ENCODE measurements at regions not wholly inside any gene's neighbourhood (a gene's known extent, or its start where the extent isn't known, plus 50 kb on each side); places are given as distances from the start of the nearest gene placed in this dataset.
"Not testable (repeated sequence)": the region's sequence is repeated elsewhere in the genome, so short reads cannot be mapped to it uniquely, and the experiment has no call there.

DNA sequence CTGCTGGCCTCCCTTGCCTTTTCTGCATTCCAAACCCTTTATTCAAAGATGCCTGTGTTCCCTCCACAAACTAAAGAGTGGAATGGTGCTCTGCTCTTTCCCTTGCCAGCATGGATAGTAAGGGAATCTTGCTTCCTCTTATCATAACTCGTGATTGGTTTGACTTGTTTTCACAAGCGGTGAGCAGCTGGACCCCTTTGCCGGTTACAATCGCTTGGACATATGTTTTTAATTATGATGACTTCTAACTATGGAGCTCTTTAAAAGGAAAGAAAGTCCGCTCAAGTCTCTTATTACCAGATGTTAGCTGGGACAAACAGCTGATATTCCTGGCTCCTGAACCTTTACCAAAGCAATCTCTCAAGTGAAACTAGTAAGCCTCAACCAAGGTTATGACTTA, 1094.7 kb downstream of the UQCRFS1 start:
- DNase-seq = no peak
- no peak overlapping the region for H3K4me3 ChIP-seq (ENCODE audit: control insufficient read depth in 1 of 7, extremely low read depth in 1 of 7, insufficient read depth in 4 of 7, low read depth in 2 of 7, low read length in 6 of 7)
- no peak overlapping the region for H3K27ac ChIP-seq (ENCODE audit: insufficient read depth in 1 of 2, low read depth in 1 of 2, low read length in 2 of 2, poor library complexity in 1 of 2, severe bottlenecking in 2 of 2)
- no peaks in the 10 kb centered on the region for H3K4me1 ChIP-seq (ENCODE audit: control extremely low read depth in 1 of 4, control insufficient read depth in 4 of 4, insufficient read depth in 4 of 4, low read length in 3 of 4)
- 0% methylated on average over 1 of the region's 5 CpGs for WGBS (ENCODE audit: insufficient coverage)
- ChIA-PET POLR2A (no interaction called here), CTCF (interaction anchor here (1.4 kb wide), 1 partner anchor 10 kb away, joined by 3 read pairs; no protein-coding TSS in a partner anchor)
- no peaks in the 10 kb centered on the region for H3K36me3 ChIP-seq (ENCODE audit: control insufficient read depth in 4 of 4, insufficient read depth in 4 of 4, low read length in 3 of 4)
- H3K9me3 ChIP-seq (ENCODE audit: control extremely low read depth in 1 of 5, control insufficient read depth in 4 of 5, insufficient read depth in 2 of 5, low read depth in 1 of 5, low read length in 4 of 5) = peaks cover 0 to 3% (median 0%) of the 10 kb centered on the region in 5 experiments
- H3K27me3 ChIP-seq (replicated peaks in 2 of 5; ENCODE audit: control insufficient read depth in 4 of 5, insufficient read depth in 5 of 5, low read length in 4 of 5) = no peaks in the 10 kb centered on the region

DNA sequence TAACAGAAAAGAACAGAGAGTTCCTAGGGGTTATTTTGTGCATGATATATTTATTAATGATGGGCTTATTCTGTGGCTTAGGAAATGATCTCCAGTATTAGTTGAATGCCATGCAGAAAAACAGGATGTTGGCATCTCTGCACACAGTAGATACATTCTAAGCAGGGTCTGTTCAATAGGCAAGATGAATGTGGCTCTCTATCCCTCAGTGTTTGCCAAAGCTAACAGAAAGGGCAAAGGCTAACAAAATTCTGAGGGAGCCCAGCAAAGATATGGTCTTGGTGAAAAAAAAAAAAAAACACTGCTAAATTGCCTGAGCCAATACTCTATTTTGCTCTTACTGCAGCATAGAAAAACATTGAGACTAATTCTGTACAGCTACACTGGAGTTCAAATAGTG, 1095.8 kb downstream of the UQCRFS1 start:
- CTCF ChIA-PET = interaction anchor here (1.4 kb wide), 1 partner anchor 9 kb away, joined by 3 read pairs; no protein-coding TSS in a partner anchor
- no peak overlapping the region for H3K27ac ChIP-seq (ENCODE audit: insufficient read depth in 1 of 2, low read depth in 1 of 2, low read length in 2 of 2, poor library complexity in 1 of 2, severe bottlenecking in 2 of 2)
- H3K4me3 ChIP-seq (ENCODE audit: control insufficient read depth in 1 of 7, extremely low read depth in 1 of 7, insufficient read depth in 4 of 7, low read depth in 2 of 7, low read length in 6 of 7) = no peak overlapping the region
- no peak for DNase-seq
- no peaks in the 10 kb centered on the region for H3K27me3 ChIP-seq (replicated peaks in 2 of 5; ENCODE audit: control insufficient read depth in 4 of 5, insufficient read depth in 5 of 5, low read length in 4 of 5)
- no peaks in the 10 kb centered on the region for H3K36me3 ChIP-seq (ENCODE audit: control insufficient read depth in 4 of 4, insufficient read depth in 4 of 4, low read length in 3 of 4)
- H3K4me1 ChIP-seq (ENCODE audit: control extremely low read depth in 1 of 4, control insufficient read depth in 4 of 4, insufficient read depth in 4 of 4, low read length in 3 of 4) = no peaks in the 10 kb centered on the region
- POLR2A ChIA-PET = no interaction called here
- peaks cover 0 to 3% (median 0%) of the 10 kb centered on the region in 5 experiments for H3K9me3 ChIP-seq (ENCODE audit: control extremely low read depth in 1 of 5, control insufficient read depth in 4 of 5, insufficient read depth in 2 of 5, low read depth in 1 of 5, low read length in 4 of 5)

DNA sequence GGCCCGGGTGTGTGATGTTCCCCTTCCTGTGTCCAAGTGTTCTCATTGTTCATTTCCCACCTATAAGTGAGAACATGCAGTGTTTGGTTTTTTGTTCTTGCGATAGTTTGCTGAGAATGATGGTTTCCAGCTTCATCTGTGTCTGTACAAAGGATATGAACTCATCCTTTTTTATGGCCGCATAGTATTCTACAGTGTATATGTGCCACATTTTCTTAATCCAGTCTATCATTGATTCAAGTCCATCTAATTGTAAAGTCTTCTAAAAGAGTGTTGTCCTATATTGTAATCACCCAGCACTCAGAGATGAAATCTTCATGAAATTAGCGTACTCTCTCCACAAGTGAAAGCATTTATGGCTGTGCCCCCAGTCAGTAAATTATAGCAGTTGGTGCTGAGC, 1096.6 kb downstream of the UQCRFS1 start:
- DNase-seq; H3K27me3 ChIP-seq (replicated peaks in 2 of 5; ENCODE audit: control insufficient read depth in 4 of 5, insufficient read depth in 5 of 5, low read length in 4 of 5); H3K36me3 ChIP-seq (ENCODE audit: control insufficient read depth in 4 of 4, insufficient read depth in 4 of 4, low read length in 3 of 4); H3K4me3 ChIP-seq (ENCODE audit: control insufficient read depth in 1 of 7, extremely low read depth in 1 of 7, insufficient read depth in 4 of 7, low read depth in 2 of 7, low read length in 6 of 7); H3K27ac ChIP-seq (ENCODE audit: insufficient read depth in 1 of 2, low read depth in 1 of 2, low read length in 2 of 2, poor library complexity in 1 of 2, severe bottlenecking in 2 of 2); H3K4me1 ChIP-seq (ENCODE audit: control extremely low read depth in 1 of 4, control insufficient read depth in 4 of 4, insufficient read depth in 4 of 4, low read length in 3 of 4); POLR2A ChIA-PET; H3K9me3 ChIP-seq (ENCODE audit: control extremely low read depth in 1 of 5, control insufficient read depth in 4 of 5, insufficient read depth in 2 of 5, low read depth in 1 of 5, low read length in 4 of 5): not testable (repeated sequence)
- WGBS (ENCODE audit: insufficient coverage) = 100% methylated on average over 1 of the region's 4 CpGs
- CTCF ChIA-PET = interaction anchor here (0.6 kb wide), 1 partner anchor 9 kb away, joined by 3 read pairs; no protein-coding TSS in a partner anchor

DNA sequence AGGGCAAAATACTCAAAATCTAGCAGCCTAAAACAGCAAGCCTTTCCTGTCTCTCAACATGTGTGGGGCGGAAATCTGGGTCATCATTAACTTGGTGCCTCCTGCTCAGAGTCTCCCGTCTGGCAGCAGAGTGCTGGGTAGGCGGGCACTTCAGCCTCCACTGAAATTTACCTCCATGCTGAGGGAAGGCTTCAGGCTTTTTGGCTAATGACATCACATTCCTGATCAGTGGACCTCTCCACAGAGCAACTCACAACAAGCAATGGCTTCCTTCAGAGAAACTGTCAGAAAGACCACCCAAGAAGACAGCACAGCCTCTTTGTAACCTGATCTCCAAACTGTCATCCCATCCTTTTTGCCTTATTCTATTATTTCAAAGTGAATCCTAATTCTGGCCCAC, 1109.0 kb downstream of the UQCRFS1 start:
- POLR2A ChIA-PET = no interaction called here
- H3K27me3 ChIP-seq (replicated peaks in 2 of 5; ENCODE audit: control insufficient read depth in 4 of 5, insufficient read depth in 5 of 5, low read length in 4 of 5) = no peaks in the 10 kb centered on the region

DNA sequence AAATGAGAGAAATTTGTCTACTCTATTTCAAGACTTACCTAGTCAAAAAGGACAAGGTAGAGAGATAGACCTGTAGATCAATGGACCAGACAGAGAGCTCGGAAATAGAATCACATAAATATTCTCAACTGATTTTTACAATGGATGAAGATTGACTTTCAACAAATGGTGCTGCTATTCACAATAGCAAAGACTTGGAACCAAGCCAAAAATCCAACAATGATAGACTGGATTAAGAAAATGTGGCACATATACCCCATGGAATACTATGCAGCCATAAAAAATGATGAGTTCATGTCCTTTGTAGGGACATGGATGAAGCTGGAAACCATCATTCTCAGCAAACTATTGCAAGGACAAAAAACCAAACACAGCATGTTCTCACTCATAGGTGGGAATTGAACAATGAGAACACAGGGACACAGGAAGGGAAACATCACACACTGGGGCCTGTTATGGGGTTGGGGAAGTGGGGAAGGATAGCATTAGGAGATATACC, 1128.2 kb downstream of the UQCRFS1 start:
- H3K4me1 ChIP-seq (ENCODE audit: control extremely low read depth in 1 of 4, control insufficient read depth in 4 of 4, insufficient read depth in 4 of 4, low read length in 3 of 4); H3K27ac ChIP-seq (ENCODE audit: insufficient read depth in 1 of 2, low read depth in 1 of 2, low read length in 2 of 2, poor library complexity in 1 of 2, severe bottlenecking in 2 of 2); H3K4me3 ChIP-seq (ENCODE audit: control insufficient read depth in 1 of 7, extremely low read depth in 1 of 7, insufficient read depth in 4 of 7, low read depth in 2 of 7, low read length in 6 of 7); POLR2A ChIA-PET; DNase-seq; H3K9me3 ChIP-seq (ENCODE audit: control extremely low read depth in 1 of 5, control insufficient read depth in 4 of 5, insufficient read depth in 2 of 5, low read depth in 1 of 5, low read length in 4 of 5); H3K27me3 ChIP-seq (replicated peaks in 2 of 5; ENCODE audit: control insufficient read depth in 4 of 5, insufficient read depth in 5 of 5, low read length in 4 of 5); CTCF ChIA-PET; H3K36me3 ChIP-seq (ENCODE audit: control insufficient read depth in 4 of 4, insufficient read depth in 4 of 4, low read length in 3 of 4): not testable (repeated sequence)
- 100% methylated on average over 1 of the region's 1 CpG for WGBS (ENCODE audit: insufficient coverage)

More for the DNA sequence above, 1109.0 kb downstream of the UQCRFS1 start:
- DNase-seq = no peak
- WGBS (ENCODE audit: insufficient coverage) = 74% methylated on average over 3 of the region's 3 CpGs
- Histone ChIP-seq H3K27ac (ENCODE audit: insufficient read depth in 1 of 2, low read depth in 1 of 2, low read length in 2 of 2, poor library complexity in 1 of 2, severe bottlenecking in 2 of 2) (no peak overlapping the region), H3K9me3 (ENCODE audit: control extremely low read depth in 1 of 5, control insufficient read depth in 4 of 5, insufficient read depth in 2 of 5, low read depth in 1 of 5, low read length in 4 of 5) (peaks cover 0 to 1% (median 0%) of the 10 kb centered on the region in 5 experiments), H3K36me3 (ENCODE audit: control insufficient read depth in 4 of 4, insufficient read depth in 4 of 4, low read length in 3 of 4) (no peaks in the 10 kb centered on the region), H3K4me1 (ENCODE audit: control extremely low read depth in 1 of 4, control insufficient read depth in 4 of 4, insufficient read depth in 4 of 4, low read length in 3 of 4) (no peaks in the 10 kb centered on the region), H3K4me3 (ENCODE audit: control insufficient read depth in 1 of 7, extremely low read depth in 1 of 7, insufficient read depth in 4 of 7, low read depth in 2 of 7, low read length in 6 of 7) (no peak overlapping the region)
- CTCF ChIA-PET = no interaction called here

DNA sequence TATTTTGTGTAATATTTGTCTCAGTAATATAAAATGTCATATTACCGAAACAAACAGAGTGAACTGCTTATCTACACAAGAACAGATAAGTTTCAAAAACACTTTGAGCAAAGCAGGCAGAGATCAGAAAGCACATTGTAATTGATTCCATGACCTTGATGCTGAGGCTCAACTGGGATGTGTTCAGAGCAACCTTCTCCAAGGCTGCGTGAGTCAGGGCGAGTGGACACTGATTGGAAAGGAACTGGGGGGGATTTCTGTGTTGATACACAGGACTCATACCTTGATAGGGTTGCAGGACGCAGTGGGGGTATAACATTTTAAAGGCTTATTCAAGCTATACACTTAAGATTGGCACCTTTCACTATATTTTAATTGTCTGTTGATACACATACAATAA, 1136.3 kb downstream of the UQCRFS1 start:
- WGBS (ENCODE audit: insufficient coverage) = 100% methylated on average over 2 of the region's 4 CpGs
- no peak for DNase-seq
- no peaks in the 10 kb centered on the region for H3K36me3 ChIP-seq (ENCODE audit: control insufficient read depth in 4 of 4, insufficient read depth in 4 of 4, low read length in 3 of 4)
- no peaks in the 10 kb centered on the region for H3K4me1 ChIP-seq (ENCODE audit: control extremely low read depth in 1 of 4, control insufficient read depth in 4 of 4, insufficient read depth in 4 of 4, low read length in 3 of 4)
- H3K27me3 ChIP-seq (replicated peaks in 2 of 5; ENCODE audit: control insufficient read depth in 4 of 5, insufficient read depth in 5 of 5, low read length in 4 of 5) = no peaks in the 10 kb centered on the region
- ChIA-PET CTCF (no interaction called here), POLR2A (no interaction called here)
- H3K4me3 ChIP-seq (ENCODE audit: control insufficient read depth in 1 of 7, extremely low read depth in 1 of 7, insufficient read depth in 4 of 7, low read depth in 2 of 7, low read length in 6 of 7) = no peak overlapping the region
- H3K9me3 ChIP-seq (ENCODE audit: control extremely low read depth in 1 of 5, control insufficient read depth in 4 of 5, insufficient read depth in 2 of 5, low read depth in 1 of 5, low read length in 4 of 5) = peaks cover 0 to 4% (median 0%) of the 10 kb centered on the region in 5 experiments
- no peak overlapping the region for H3K27ac ChIP-seq (ENCODE audit: insufficient read depth in 1 of 2, low read depth in 1 of 2, low read length in 2 of 2, poor library complexity in 1 of 2, severe bottlenecking in 2 of 2)

DNA sequence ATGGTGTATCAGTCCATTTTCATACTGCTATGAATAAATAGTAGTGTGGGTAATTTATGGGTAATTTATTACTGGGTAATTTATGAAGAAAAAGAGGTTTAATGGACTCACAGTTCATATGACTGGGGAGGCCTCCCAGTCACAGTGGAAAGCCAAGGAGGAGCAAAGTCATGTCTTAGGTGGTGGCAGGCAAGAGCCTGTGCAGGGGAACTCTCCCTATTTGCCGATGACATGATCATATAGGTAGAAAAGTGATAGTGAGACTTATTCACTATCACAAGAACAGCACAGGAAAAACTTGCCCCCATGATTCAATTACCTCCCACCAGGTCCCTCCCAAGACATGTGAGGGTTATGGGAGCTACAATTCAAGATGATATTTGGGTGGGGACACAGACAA, 1137.7 kb downstream of the UQCRFS1 start:
- peaks cover 0 to 4% (median 0%) of the 10 kb centered on the region in 5 experiments for H3K9me3 ChIP-seq (ENCODE audit: control extremely low read depth in 1 of 5, control insufficient read depth in 4 of 5, insufficient read depth in 2 of 5, low read depth in 1 of 5, low read length in 4 of 5)
- POLR2A ChIA-PET = no interaction called here

More for the DNA sequence above, 1137.7 kb downstream of the UQCRFS1 start:
- WGBS (ENCODE audit: insufficient coverage) = no CpG with 5 or more reads among the region's 1 CpG
- Histone ChIP-seq H3K27me3 (replicated peaks in 2 of 5; ENCODE audit: control insufficient read depth in 4 of 5, insufficient read depth in 5 of 5, low read length in 4 of 5) (no peaks in the 10 kb centered on the region), H3K36me3 (ENCODE audit: control insufficient read depth in 4 of 4, insufficient read depth in 4 of 4, low read length in 3 of 4) (no peaks in the 10 kb centered on the region), H3K4me3 (ENCODE audit: control insufficient read depth in 1 of 7, extremely low read depth in 1 of 7, insufficient read depth in 4 of 7, low read depth in 2 of 7, low read length in 6 of 7) (no peak overlapping the region), H3K27ac (ENCODE audit: insufficient read depth in 1 of 2, low read depth in 1 of 2, low read length in 2 of 2, poor library complexity in 1 of 2, severe bottlenecking in 2 of 2) (no peak overlapping the region), H3K4me1 (ENCODE audit: control extremely low read depth in 1 of 4, control insufficient read depth in 4 of 4, insufficient read depth in 4 of 4, low read length in 3 of 4) (no peaks in the 10 kb centered on the region)
- CTCF ChIA-PET = no interaction called here
- no peak for DNase-seq

Measured in common myeloid progenitor, CD34-positive (primary cell).